ENCODE measurements at regions not wholly inside any gene's neighbourhood (a gene's known extent, or its start where the extent isn't known, plus 50 kb on each side); places are given as distances from the start of the nearest gene placed in this dataset.

GRCh38 chr1:218587900-218588299 is 242.8 kb downstream of the TGFB2 start:
- no peaks in the 10 kb centered on the region for H3K36me3 Mint-ChIP-seq
- H3K4me1 ChIP-seq (ENCODE audit: control insufficient read depth, insufficient read depth, low read length, poor library complexity, severe bottlenecking) = no peaks in the 10 kb centered on the region
- H3K9me3 Mint-ChIP-seq = peaks cover 0 to 9% (median 3%) of the 10 kb centered on the region in 7 donors

GRCh38 chr1:218588540-218589172 is 243.5 kb downstream of the TGFB2 start:
- Histone ChIP-seq H3K4me3 (ENCODE audit: low read depth, low read length) (no peak overlapping the region), H3K9me3 (ENCODE audit: control insufficient read depth in 2 of 2, low read length in 2 of 2) (no peaks in the 10 kb centered on the region), H3K36me3 (ENCODE audit: control insufficient read depth, insufficient read depth, low read length) (no peaks in the 10 kb centered on the region), H3K27ac (ENCODE audit: insufficient read depth, low read length, poor library complexity, severe bottlenecking) (no peak overlapping the region), H3K27me3 (ENCODE audit: control insufficient read depth, insufficient read depth, low read length) (no peaks in the 10 kb centered on the region), H3K4me1 (ENCODE audit: control insufficient read depth, insufficient read depth, low read length, poor library complexity, severe bottlenecking) (no peaks in the 10 kb centered on the region)
- no peaks in the 10 kb centered on the region for H3K4me1 Mint-ChIP-seq
- H3K4me3 Mint-ChIP-seq = no peak overlapping the region
- no peaks in the 10 kb centered on the region for H3K36me3 Mint-ChIP-seq
- no peak for DNase-seq
- H3K27ac Mint-ChIP-seq = no peak overlapping the region
- no peaks in the 10 kb centered on the region for H3K27me3 Mint-ChIP-seq
- H3K9me3 Mint-ChIP-seq = peaks cover 0 to 9% (median 3%) of the 10 kb centered on the region in 7 donors
- no peak for ATAC-seq (ENCODE audit: low read depth in 2 of 2)

More at GRCh38 chr1:218587900-218588299, 242.8 kb downstream of the TGFB2 start:
- Histone ChIP-seq H3K27ac (ENCODE audit: insufficient read depth, low read length, poor library complexity, severe bottlenecking) (no peak overlapping the region), H3K36me3 (ENCODE audit: control insufficient read depth, insufficient read depth, low read length) (no peaks in the 10 kb centered on the region), H3K4me3 (ENCODE audit: low read depth, low read length) (no peak overlapping the region), H3K9me3 (ENCODE audit: control insufficient read depth in 2 of 2, low read length in 2 of 2) (no peaks in the 10 kb centered on the region), H3K27me3 (ENCODE audit: control insufficient read depth, insufficient read depth, low read length) (no peaks in the 10 kb centered on the region)
- H3K27me3 Mint-ChIP-seq = no peaks in the 10 kb centered on the region
- no peaks in the 10 kb centered on the region for H3K4me1 Mint-ChIP-seq
- H3K27ac Mint-ChIP-seq = no peak overlapping the region
- ATAC-seq (ENCODE audit: low read depth in 2 of 2) (no peak), DNase-seq (no peak)
- H3K4me3 Mint-ChIP-seq = no peak overlapping the region

- ATAC-seq (ENCODE audit: low read depth in 2 of 2) = no peak
These were observed 244.4 kb downstream of the TGFB2 start for GRCh38 chr1:218589487-218589886.

GRCh38 chr1:218591966-218592365 is 246.8 kb downstream of the TGFB2 start:
- Histone ChIP-seq H3K4me1 (ENCODE audit: control insufficient read depth, insufficient read depth, low read length, poor library complexity, severe bottlenecking) (no peaks in the 10 kb centered on the region), H3K9me3 (ENCODE audit: control insufficient read depth in 2 of 2, low read length in 2 of 2) (no peaks in the 10 kb centered on the region), H3K27ac (ENCODE audit: insufficient read depth, low read length, poor library complexity, severe bottlenecking) (no peak overlapping the region), H3K36me3 (ENCODE audit: control insufficient read depth, insufficient read depth, low read length) (no peaks in the 10 kb centered on the region), H3K27me3 (ENCODE audit: control insufficient read depth, insufficient read depth, low read length) (no peaks in the 10 kb centered on the region), H3K4me3 (ENCODE audit: low read depth, low read length) (no peak overlapping the region)
- H3K27ac Mint-ChIP-seq = no peak overlapping the region
- no peaks in the 10 kb centered on the region for H3K27me3 Mint-ChIP-seq
- H3K4me1 Mint-ChIP-seq = no peaks in the 10 kb centered on the region
- H3K9me3 Mint-ChIP-seq = peaks cover 0 to 9% (median 0%) of the 10 kb centered on the region in 7 donors
- H3K36me3 Mint-ChIP-seq = no peaks in the 10 kb centered on the region
- DNase-seq (no peak), ATAC-seq (ENCODE audit: low read depth in 2 of 2) (no peak)
- H3K4me3 Mint-ChIP-seq = no peak overlapping the region

More at GRCh38 chr1:218589487-218589886, 244.4 kb downstream of the TGFB2 start:
- Mint-ChIP-seq H3K36me3 (no peaks in the 10 kb centered on the region), H3K4me1 (no peaks in the 10 kb centered on the region), H3K27me3 (no peaks in the 10 kb centered on the region), H3K9me3 (peaks cover 0 to 9% (median 0%) of the 10 kb centered on the region in 7 donors), H3K27ac (no peak overlapping the region), H3K4me3 (no peak overlapping the region)
- Histone ChIP-seq H3K4me3 (ENCODE audit: low read depth, low read length) (no peak overlapping the region), H3K9me3 (ENCODE audit: control insufficient read depth in 2 of 2, low read length in 2 of 2) (no peaks in the 10 kb centered on the region), H3K27me3 (ENCODE audit: control insufficient read depth, insufficient read depth, low read length) (no peaks in the 10 kb centered on the region), H3K27ac (ENCODE audit: insufficient read depth, low read length, poor library complexity, severe bottlenecking) (no peak overlapping the region), H3K36me3 (ENCODE audit: control insufficient read depth, insufficient read depth, low read length) (no peaks in the 10 kb centered on the region), H3K4me1 (ENCODE audit: control insufficient read depth, insufficient read depth, low read length, poor library complexity, severe bottlenecking) (no peaks in the 10 kb centered on the region)
- DNase-seq = no peak

- no peak overlapping the region for H3K4me3 ChIP-seq (ENCODE audit: low read depth, low read length)
- H3K9me3 ChIP-seq (ENCODE audit: control insufficient read depth in 2 of 2, low read length in 2 of 2) = no peaks in the 10 kb centered on the region
- Mint-ChIP-seq H3K36me3 (no peaks in the 10 kb centered on the region), H3K4me1 (no peaks in the 10 kb centered on the region), H3K27ac (no peak overlapping the region), H3K9me3 (peaks cover 0 to 9% (median 0%) of the 10 kb centered on the region in 7 donors), H3K4me3 (no peak overlapping the region), H3K27me3 (no peaks in the 10 kb centered on the region)
- no peaks in the 10 kb centered on the region for H3K4me1 ChIP-seq (ENCODE audit: control insufficient read depth, insufficient read depth, low read length, poor library complexity, severe bottlenecking)
- H3K36me3 ChIP-seq (ENCODE audit: control insufficient read depth, insufficient read depth, low read length) = no peaks in the 10 kb centered on the region
- DNase-seq = no peak
- H3K27me3 ChIP-seq (ENCODE audit: control insufficient read depth, insufficient read depth, low read length) = no peaks in the 10 kb centered on the region
- no peak for ATAC-seq (ENCODE audit: low read depth in 2 of 2)
- H3K27ac ChIP-seq (ENCODE audit: insufficient read depth, low read length, poor library complexity, severe bottlenecking) = no peak overlapping the region
These were observed 247.6 kb downstream of the TGFB2 start for GRCh38 chr1:218592688-218593087.

GRCh38 chr1:218600968-218601367 is 255.8 kb downstream of the TGFB2 start:
- Histone ChIP-seq H3K27me3 (ENCODE audit: control insufficient read depth, insufficient read depth, low read length) (no peaks in the 10 kb centered on the region), H3K36me3 (ENCODE audit: control insufficient read depth, insufficient read depth, low read length) (no peaks in the 10 kb centered on the region), H3K4me3 (ENCODE audit: low read depth, low read length) (no peak overlapping the region), H3K9me3 (ENCODE audit: control insufficient read depth in 2 of 2, low read length in 2 of 2) (no peaks in the 10 kb centered on the region), H3K27ac (ENCODE audit: insufficient read depth, low read length, poor library complexity, severe bottlenecking) (no peak overlapping the region), H3K4me1 (ENCODE audit: control insufficient read depth, insufficient read depth, low read length, poor library complexity, severe bottlenecking) (no peaks in the 10 kb centered on the region)
- DNase-seq (no peak), ATAC-seq (ENCODE audit: low read depth in 2 of 2) (no peak)
- Mint-ChIP-seq H3K27ac (no peak overlapping the region), H3K36me3 (no peaks in the 10 kb centered on the region), H3K27me3 (peaks cover 4% of the 10 kb centered on the region), H3K4me1 (no peaks in the 10 kb centered on the region), H3K9me3 (peaks cover 0 to 5% (median 1%) of the 10 kb centered on the region in 7 donors), H3K4me3 (no peak overlapping the region)

- ATAC-seq (ENCODE audit: low read depth in 2 of 2) = no peak
- Mint-ChIP-seq H3K27me3 (peaks cover 4% of the 10 kb centered on the region), H3K36me3 (no peaks in the 10 kb centered on the region), H3K4me1 (no peaks in the 10 kb centered on the region), H3K9me3 (peaks cover 0 to 14% (median 5%) of the 10 kb centered on the region in 7 donors), H3K27ac (no peak overlapping the region), H3K4me3 (no peak overlapping the region)
- no peaks in the 10 kb centered on the region for H3K4me1 ChIP-seq (ENCODE audit: control insufficient read depth, insufficient read depth, low read length, poor library complexity, severe bottlenecking)
- H3K36me3 ChIP-seq (ENCODE audit: control insufficient read depth, insufficient read depth, low read length) = no peaks in the 10 kb centered on the region
- no peaks in the 10 kb centered on the region for H3K9me3 ChIP-seq (ENCODE audit: control insufficient read depth in 2 of 2, low read length in 2 of 2)
- no peak overlapping the region for H3K4me3 ChIP-seq (ENCODE audit: low read depth, low read length)
- no peak overlapping the region for H3K27ac ChIP-seq (ENCODE audit: insufficient read depth, low read length, poor library complexity, severe bottlenecking)
- no peaks in the 10 kb centered on the region for H3K27me3 ChIP-seq (ENCODE audit: control insufficient read depth, insufficient read depth, low read length)
- no peak for DNase-seq
These were observed 259.1 kb downstream of the TGFB2 start for GRCh38 chr1:218604217-218604616.

- Histone ChIP-seq H3K36me3 (ENCODE audit: control insufficient read depth, insufficient read depth, low read length) (no peaks in the 10 kb centered on the region), H3K9me3 (ENCODE audit: control insufficient read depth in 2 of 2, low read length in 2 of 2) (no peaks in the 10 kb centered on the region), H3K4me3 (ENCODE audit: low read depth, low read length) (no peak overlapping the region), H3K27ac (ENCODE audit: insufficient read depth, low read length, poor library complexity, severe bottlenecking) (no peak overlapping the region), H3K4me1 (ENCODE audit: control insufficient read depth, insufficient read depth, low read length, poor library complexity, severe bottlenecking) (no peaks in the 10 kb centered on the region), H3K27me3 (ENCODE audit: control insufficient read depth, insufficient read depth, low read length) (no peaks in the 10 kb centered on the region)
- Mint-ChIP-seq H3K36me3 (no peaks in the 10 kb centered on the region), H3K9me3 (peaks cover 0 to 21% (median 5%) of the 10 kb centered on the region in 7 donors), H3K27me3 (no peaks in the 10 kb centered on the region), H3K4me1 (no peaks in the 10 kb centered on the region), H3K4me3 (no peak overlapping the region), H3K27ac (no peak overlapping the region)
- ATAC-seq (ENCODE audit: low read depth in 2 of 2) (no peak), DNase-seq (no peak)
These were observed 266.9 kb downstream of the TGFB2 start for GRCh38 chr1:218611916-218612585.
